ENCODE measurements at regions not wholly inside any gene's neighbourhood (a gene's known extent, or its start where the extent isn't known, plus 50 kb on each side); places are given as distances from the start of the nearest gene placed in this dataset.

DNA sequence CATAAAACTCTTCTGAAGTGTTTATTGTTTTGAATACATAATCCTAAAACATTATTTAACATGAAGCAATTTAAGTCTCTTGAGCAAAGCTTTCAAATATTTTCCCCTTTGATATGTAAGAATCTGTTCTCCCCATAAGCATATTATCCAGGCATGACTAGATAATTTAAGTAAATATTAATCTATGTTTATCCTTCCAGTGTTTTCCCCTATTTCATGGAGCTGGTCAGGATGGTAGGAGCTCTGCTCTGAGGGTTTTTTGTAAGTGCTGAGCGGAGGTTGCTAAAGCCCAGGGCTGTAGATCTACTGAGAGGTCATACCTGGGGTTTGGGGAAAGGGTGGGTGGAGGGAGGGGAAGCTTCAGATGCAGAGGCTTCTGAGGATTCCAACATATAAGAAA lies 258.9 kb upstream of the SFRP2 start:
- no peak for DNase-seq (ENCODE audit: extremely low read depth, low read depth)
- TF ChIP-seq CTCF (IDR thresholded peaks at IDR 0.05; ENCODE audit: low read depth, low read length, missing control alignments): no peak

DNA sequence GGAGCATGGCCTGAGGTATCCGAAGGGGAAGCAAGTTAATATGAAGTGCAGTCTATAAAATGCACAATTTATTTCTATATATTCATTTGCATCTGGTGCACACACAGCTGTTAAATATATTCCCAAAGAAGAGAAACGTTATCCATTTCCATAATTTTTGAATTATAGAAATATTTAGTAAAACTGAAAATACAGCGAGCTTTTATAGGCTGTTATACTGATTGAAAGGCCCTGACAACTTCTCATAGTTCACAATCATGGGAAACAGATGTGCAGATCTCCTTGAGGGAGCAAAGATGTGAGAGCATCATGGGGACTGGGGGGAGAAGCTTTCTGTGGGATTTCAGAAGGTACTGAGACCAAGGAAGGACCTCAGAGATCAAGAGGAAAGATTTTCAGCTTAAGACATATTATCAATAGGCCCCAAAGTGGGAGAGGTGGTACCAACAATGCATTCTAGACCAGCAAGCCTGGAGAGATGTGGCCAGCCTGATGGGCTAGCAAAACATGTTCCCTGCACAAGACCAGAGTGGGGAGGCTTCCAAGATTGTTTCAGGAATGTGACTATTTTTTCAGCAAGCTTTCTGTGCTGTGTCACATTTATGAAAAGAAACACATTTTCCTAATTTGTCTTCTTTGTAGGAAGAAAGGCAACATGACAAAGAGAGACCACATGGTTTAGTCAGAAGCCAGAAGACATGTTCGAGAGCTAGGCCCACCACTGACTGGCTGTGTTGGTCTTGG lies 256.0 kb upstream of the SFRP2 start:
- TF ChIP-seq CTCF (IDR thresholded peaks at IDR 0.05; ENCODE audit: low read depth, low read length, missing control alignments): no peak
- H3K4me3 ChIP-seq (replicated peaks; ENCODE audit: low read depth, low read length): no peak overlapping the region
- DNase-seq (ENCODE audit: extremely low read depth, low read depth): no peak

More for the DNA sequence above, 258.9 kb upstream of the SFRP2 start:
- H3K4me3 ChIP-seq (replicated peaks; ENCODE audit: low read depth, low read length): no peak overlapping the region

GRCh38 chr4:154044108-154044531 lies 255.2 kb upstream of the SFRP2 start:
- no peak overlapping the region for H3K4me3 ChIP-seq (replicated peaks; ENCODE audit: low read depth, low read length)
- TF ChIP-seq CTCF (IDR thresholded peaks at IDR 0.05; ENCODE audit: low read depth, low read length, missing control alignments): no peak
- no peak for DNase-seq (ENCODE audit: extremely low read depth, low read depth)

DNA sequence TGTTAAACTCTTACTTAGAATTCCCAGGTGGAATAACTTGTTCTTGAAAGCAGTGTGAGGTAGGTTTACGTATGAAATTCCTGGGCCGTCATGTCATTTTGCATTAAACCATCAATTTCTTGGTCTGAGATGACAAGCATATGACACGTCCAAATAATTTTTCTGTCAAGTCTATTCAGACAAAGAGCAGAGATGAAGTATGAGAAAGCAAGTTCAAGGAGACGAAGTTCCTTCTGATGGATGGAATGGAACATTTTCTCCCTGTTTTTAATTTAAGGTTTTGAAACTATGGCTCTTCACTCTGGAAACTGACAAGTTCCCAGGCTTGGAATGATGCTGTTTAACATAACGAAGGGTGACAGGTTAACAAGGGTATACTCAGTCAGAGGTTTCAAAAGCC lies 252.8 kb upstream of the SFRP2 start:
- no peak for DNase-seq (ENCODE audit: extremely low read depth, low read depth)
- no peak for TF ChIP-seq CTCF (IDR thresholded peaks at IDR 0.05; ENCODE audit: low read depth, low read length, missing control alignments)

GRCh38 chr4:154039435-154040343 lies 250.8 kb upstream of the SFRP2 start:
- DNase-seq (ENCODE audit: extremely low read depth, low read depth): no peak
- TF ChIP-seq CTCF (IDR thresholded peaks at IDR 0.05; ENCODE audit: low read depth, low read length, missing control alignments): no peak
- no peak overlapping the region for H3K4me3 ChIP-seq (replicated peaks; ENCODE audit: low read depth, low read length)

More for the DNA sequence above, 252.8 kb upstream of the SFRP2 start:
- H3K4me3 ChIP-seq (replicated peaks; ENCODE audit: low read depth, low read length): no peak overlapping the region

- no peak overlapping the region for H3K4me3 ChIP-seq (replicated peaks; ENCODE audit: low read depth, low read length)
- no peak for TF ChIP-seq CTCF (IDR thresholded peaks at IDR 0.05; ENCODE audit: low read depth, low read length, missing control alignments)
- no peak for DNase-seq (ENCODE audit: extremely low read depth, low read depth)
Measured at GRCh38 chr4:154036856-154037255, 248.0 kb upstream of the SFRP2 start.

Measured in HFF-Myc (cell line).